Heart right ventricle (tissue), 16 donors: ENCODE measurements at regions not wholly inside any gene's neighbourhood (a gene's known extent, or its start where the extent isn't known, plus 50 kb on each side); places are given as distances from the start of the nearest gene placed in this dataset.
A peak's percentile ranks its signal among the peaks of the same experiment; 100 is the strongest.

ENCODE experiments used
- ATAC-seq, 8 donors: fragments of 200-7000 bp; cut with Tn5 transposase; one replicate each; pipeline ENCODE4 v1.9.1; 2020; ENCODE audit warnings: mild to moderate bottlenecking in 8 of 8, moderate library complexity in 8 of 8, moderate number of reproducible peaks in 1 of 8
- DNase-seq, 2 donors: peaks; one replicate each; pipeline ENCODE4 v3.0.0-alpha.2; 2020
- H3K27ac ChIP-seq, 10 donors: fragments of 200-600 bp; sonication (generic) in 2 of 10; one replicate each; pipeline versions ENCODE4 v1.5.0 to v1.8.0; 2020 to 2022; ENCODE audit warnings: mild to moderate bottlenecking in 3 of 10
- H3K27me3 ChIP-seq, 7 donors: fragments of 200-600 bp; one replicate each; pipeline ENCODE4 v1.8.0; 2021 to 2022; ENCODE audit warnings: mild to moderate bottlenecking in 2 of 7
- H3K36me3 ChIP-seq, 9 donors: fragments of 200-600 bp; sonication (generic) in 1 of 9; one replicate each; pipeline versions ENCODE4 v1.5.0 to v1.8.0; 2020 to 2022; ENCODE audit warnings: mild to moderate bottlenecking in 2 of 9
- H3K4me1 ChIP-seq, 9 donors: fragments of 200-600 bp; sonication (generic) in 1 of 9; one replicate each; pipeline versions ENCODE4 v1.5.0 to v1.8.0; 2020 to 2022; ENCODE audit warnings: mild to moderate bottlenecking in 4 of 9
- H3K4me3 ChIP-seq, 10 donors: fragments of 200-600 bp; sonication (generic) in 2 of 10; one replicate each; pipeline versions ENCODE4 v1.5.0 to v1.8.0; 2020 to 2022; ENCODE audit warnings: mild to moderate bottlenecking in 7 of 10, moderate library complexity in 2 of 10
- H3K9me3 ChIP-seq, 11 donors: fragments of 200-600 bp in 10 of 11; sonication (generic) in 2 of 11; one replicate each; pipeline versions ENCODE4 v1.5.0 to v1.8.0; 2013 to 2022; ENCODE audit warnings: mild to moderate bottlenecking in 2 of 11, control low read depth in 1 of 11, moderate library complexity in 1 of 11
- WGBS, 2 donors: extraction: QIAGEN DNeasy Blood & Tissue Kit; methylation state at CpG; one replicate each; pipeline ENCODE4 v1.1.7; 2013; ENCODE audit warnings: inconsistent platforms in 1 of 2; 5-methylcytosine and 5-hydroxymethylcytosine counted together
- intact Hi-C, 10 donors: fragments of 100-400 bp; cut with DNase I; formaldehyde crosslinking; loops; one replicate each; pipeline versions ENCODE4 v1.11.1 to v1.14.2; 2022
- TF ChIP-seq, protein P1 (sequence below), 9 donors: fragments of 200-600 bp; sonication (generic) in 2 of 9; IDR thresholded peaks; one replicate each; pipeline versions ENCODE4 v1.5.0 to v1.8.0; 2021 to 2022; ENCODE audit warnings: antibody characterized with exemption in 9 of 9, mild to moderate bottlenecking in 5 of 9, moderate library complexity in 1 of 9
- donor health status: Arrhythmogenic right ventricular cardiomyopathy.
- donor health status: ischemic (EF 13 %, LVEDD 7.1; RV severe dilation, severe dysfunction).
- donor health status: healthy with polysubstance abuse.
- donor health status: DM: no; HTN: yes; CAD: no.
- donor health status: DM: no; HTN: no; CAD: no.
- donor health status: ischemic (EF 25% LVEDD 6.9; RV normal size, moderate dysfunction).
- donor health status: ischemic (EF 25% LVEDD 5.7; RV mildly dilated, moderate dysfunction).
- donor health status: healthy.
- donor health status: DM: yes; HTN: yes; CAD: no.
- donor health status: Ischemic cardiomyopathy.
- donor health status: ischemic (EF 35%, LVEDD 5.7; RV mildly dilated, moderate dysfunction).
- donor health status: nonischemic (EF 11% LVEDD 7.7; RV severe dilation, severe dysfunction).
- donor health status: DM: yes; HTN: yes; CAD: no.
- donor health status: PGD.
- donor health status: ischemic (EF 29% LVEDD 5.4; RV normal size, mild dysfunction).
- donor health status: nonischemic (EF 23%, LVEDD 6.1; RV moderate dilation, normal function).

DNA sequence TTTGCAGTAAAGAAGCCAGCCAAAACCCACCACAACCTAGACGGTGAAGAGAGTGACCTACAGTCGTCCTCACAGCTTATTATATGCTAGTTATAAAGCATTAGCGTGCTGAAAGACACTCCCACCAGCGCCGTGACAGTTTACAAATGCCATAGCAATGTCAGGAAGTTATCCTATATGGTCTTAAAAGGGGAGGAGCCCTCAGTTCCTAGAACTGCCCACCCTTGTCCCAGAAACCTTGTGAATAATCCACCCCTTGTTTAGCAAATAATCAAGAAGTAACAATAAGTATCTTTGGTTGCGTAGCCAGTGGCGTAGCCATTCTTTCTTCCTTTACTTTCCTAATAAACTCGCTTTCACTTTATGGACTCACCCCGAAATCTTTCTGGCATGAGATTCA, 227.9 kb upstream of the ARGLU1 start:
- peaks cover 0 to 7% (median 0%) of the 10 kb centered on the region in 9 donors for H3K4me1 ChIP-seq
- intact Hi-C loops = no loop called here
- TF ChIP-seq, protein P1, sequence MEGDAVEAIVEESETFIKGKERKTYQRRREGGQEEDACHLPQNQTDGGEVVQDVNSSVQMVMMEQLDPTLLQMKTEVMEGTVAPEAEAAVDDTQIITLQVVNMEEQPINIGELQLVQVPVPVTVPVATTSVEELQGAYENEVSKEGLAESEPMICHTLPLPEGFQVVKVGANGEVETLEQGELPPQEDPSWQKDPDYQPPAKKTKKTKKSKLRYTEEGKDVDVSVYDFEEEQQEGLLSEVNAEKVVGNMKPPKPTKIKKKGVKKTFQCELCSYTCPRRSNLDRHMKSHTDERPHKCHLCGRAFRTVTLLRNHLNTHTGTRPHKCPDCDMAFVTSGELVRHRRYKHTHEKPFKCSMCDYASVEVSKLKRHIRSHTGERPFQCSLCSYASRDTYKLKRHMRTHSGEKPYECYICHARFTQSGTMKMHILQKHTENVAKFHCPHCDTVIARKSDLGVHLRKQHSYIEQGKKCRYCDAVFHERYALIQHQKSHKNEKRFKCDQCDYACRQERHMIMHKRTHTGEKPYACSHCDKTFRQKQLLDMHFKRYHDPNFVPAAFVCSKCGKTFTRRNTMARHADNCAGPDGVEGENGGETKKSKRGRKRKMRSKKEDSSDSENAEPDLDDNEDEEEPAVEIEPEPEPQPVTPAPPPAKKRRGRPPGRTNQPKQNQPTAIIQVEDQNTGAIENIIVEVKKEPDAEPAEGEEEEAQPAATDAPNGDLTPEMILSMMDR (IDR thresholded peaks at IDR 0.05) = no peak
- no peak overlapping the region for H3K27ac ChIP-seq
- 31 to 39% methylated on average over 9 of the region's 9 CpGs for WGBS, 2 donors
- no peaks in the 10 kb centered on the region for H3K36me3 ChIP-seq
- peak overlapping the region in 9 of 10 donors; percentile 10 to 47 (median 33) for H3K4me3 ChIP-seq
- no peaks in the 10 kb centered on the region for H3K9me3 ChIP-seq
- ATAC-seq = no peak
- peaks cover 0 to 11% (median 6%) of the 10 kb centered on the region in 7 donors for H3K27me3 ChIP-seq
- DNase-seq = no peak

DNA sequence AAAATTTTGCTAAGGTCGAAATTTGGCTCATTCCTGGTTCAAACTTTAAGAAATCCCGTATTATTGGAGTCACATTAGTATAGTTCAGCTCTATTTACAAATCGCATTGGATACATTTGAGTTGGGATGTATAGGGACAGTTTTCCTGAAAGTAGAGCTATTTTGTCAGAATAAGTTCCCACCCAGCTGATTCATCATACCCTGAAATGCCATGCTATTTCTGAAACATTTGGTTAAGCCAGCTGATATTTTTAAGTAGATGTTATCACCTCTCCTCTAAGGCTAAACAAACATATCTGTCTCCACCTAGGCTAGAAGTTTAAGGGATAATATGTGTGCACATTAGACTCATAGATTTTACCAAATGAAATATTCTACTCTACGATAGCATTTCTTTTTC, 226.2 kb upstream of the ARGLU1 start:
- Histone ChIP-seq H3K27ac (no peak overlapping the region), H3K4me1 (peaks cover 0 to under 1% (median 0%) of the 10 kb centered on the region in 9 donors), H3K36me3 (no peaks in the 10 kb centered on the region), H3K4me3 (no peak overlapping the region), H3K27me3 (peaks cover 0 to 11% (median 6%) of the 10 kb centered on the region in 7 donors), H3K9me3 (no peaks in the 10 kb centered on the region)
- intact Hi-C loops = no loop called here
- DNase-seq = no peak
- TF ChIP-seq, protein P1 (IDR thresholded peaks at IDR 0.05) = no peak
- WGBS, 2 donors = 79 to 91% methylated on average over 4 of the region's 4 CpGs
- ATAC-seq = no peak

DNA sequence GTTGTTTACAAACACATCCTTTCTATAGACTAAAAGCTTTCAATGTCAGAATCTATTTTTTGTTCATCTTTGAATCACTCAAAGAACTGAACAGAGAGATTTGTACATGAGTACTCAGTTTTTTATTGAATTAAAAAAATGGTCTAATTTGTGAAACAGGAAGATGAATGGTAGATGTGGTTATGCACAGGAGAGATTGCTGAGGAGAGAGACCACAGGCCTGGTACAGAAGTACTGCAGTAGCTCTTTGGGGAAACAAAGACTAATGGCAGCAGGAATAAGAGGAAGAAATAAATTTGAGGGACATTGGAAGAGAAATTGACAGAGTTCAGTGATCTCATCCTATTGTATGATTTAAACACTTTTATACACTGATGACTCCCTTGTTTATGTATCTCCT, 222.0 kb upstream of the ARGLU1 start:
- ATAC-seq = no peak
- intact Hi-C loops = no loop called here

DNA sequence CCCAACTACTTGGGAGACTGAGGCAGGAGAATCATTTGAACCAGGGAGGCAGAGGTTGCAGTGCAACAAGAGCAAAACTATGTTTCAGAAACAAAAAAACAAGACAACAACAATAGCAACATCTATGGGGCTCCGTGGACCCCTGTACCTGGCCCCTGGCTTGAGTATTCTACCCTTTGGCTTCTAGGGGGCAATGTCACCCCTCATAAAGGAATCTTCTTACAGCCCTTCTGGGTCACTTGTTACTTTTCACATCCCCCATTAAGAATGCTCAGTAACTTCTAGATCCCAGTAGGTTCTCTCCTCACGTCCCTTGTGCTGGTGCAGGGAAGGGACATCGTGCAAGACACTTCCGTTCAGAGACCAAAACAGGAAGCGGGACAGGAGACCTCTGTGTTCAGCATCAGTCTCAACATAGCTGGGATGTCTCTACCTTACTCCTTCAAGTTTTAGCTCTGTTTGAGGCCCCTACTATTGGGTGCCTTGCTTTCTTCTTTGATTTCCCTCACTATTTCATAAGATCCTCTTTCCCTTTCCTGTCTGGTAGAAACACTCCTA, 218.1 kb upstream of the ARGLU1 start:
- Histone ChIP-seq H3K27ac (no peak overlapping the region), H3K27me3 (no peaks in the 10 kb centered on the region), H3K36me3 (no peaks in the 10 kb centered on the region), H3K9me3 (no peaks in the 10 kb centered on the region), H3K4me3 (no peak overlapping the region), H3K4me1 (no peaks in the 10 kb centered on the region)
- ATAC-seq (no peak), DNase-seq (no peak)
- WGBS, 2 donors = 60 to 87% methylated on average over 5 of the region's 5 CpGs
- intact Hi-C loops = no loop called here
- TF ChIP-seq, protein P1 (IDR thresholded peaks at IDR 0.05) = no peak

More for the DNA sequence above, 222.0 kb upstream of the ARGLU1 start:
- Histone ChIP-seq H3K27me3 (no peaks in the 10 kb centered on the region), H3K4me1 (no peaks in the 10 kb centered on the region), H3K9me3 (no peaks in the 10 kb centered on the region), H3K36me3 (no peaks in the 10 kb centered on the region), H3K27ac (no peak overlapping the region), H3K4me3 (no peak overlapping the region)
- TF ChIP-seq, protein P1 (IDR thresholded peaks at IDR 0.05) = no peak
- DNase-seq = no peak
